ENCODE measurements at regions not wholly inside any gene's neighbourhood (a gene's known extent, or its start where the extent isn't known, plus 50 kb on each side); places are given as distances from the start of the nearest gene placed in this dataset.

DNA sequence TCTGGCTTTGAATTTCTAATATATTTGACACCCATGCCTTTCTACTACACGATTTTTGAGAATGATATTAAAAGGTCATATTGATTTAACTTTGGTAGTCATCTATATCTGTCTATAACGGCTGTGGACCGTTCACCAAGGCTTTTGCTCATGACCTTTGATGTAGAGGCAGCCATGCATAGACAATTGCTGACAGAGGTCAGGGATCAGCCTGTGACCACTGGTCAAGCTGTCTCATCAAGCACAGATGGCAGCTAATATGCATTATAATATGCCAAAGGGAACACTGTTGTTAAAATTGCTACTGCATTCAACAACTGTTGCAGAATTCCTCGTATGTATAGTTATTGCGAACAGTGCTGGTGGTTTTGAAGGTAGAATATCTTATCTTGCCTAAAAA is 323.9 kb upstream of the DSEL start:
- Histone ChIP-seq H3K4me1 (ENCODE audit: insufficient read depth) (no peaks in the 10 kb centered on the region), H3K9me2 (replicated peaks; ENCODE audit: insufficient read depth) (no peaks in the 10 kb centered on the region), H3K4me2 (no peak overlapping the region), H2AFZ (no peak overlapping the region), H3K36me3 (replicated peaks; ENCODE audit: insufficient read depth, low read depth) (no peaks in the 10 kb centered on the region), H3K27ac (no peak overlapping the region), H3K79me2 (no peaks in the 10 kb centered on the region), H3K9me3 (ENCODE audit: low read depth) (no peaks in the 10 kb centered on the region), H3K27me3 (no peaks in the 10 kb centered on the region), H4K20me1 (ENCODE audit: insufficient read depth, poor library complexity, severe bottlenecking) (no peaks in the 10 kb centered on the region), H3K4me3 (no peak overlapping the region)
- no peak for DNase-seq (ENCODE audit: low spot score)
- TF ChIP-seq, protein P1, sequence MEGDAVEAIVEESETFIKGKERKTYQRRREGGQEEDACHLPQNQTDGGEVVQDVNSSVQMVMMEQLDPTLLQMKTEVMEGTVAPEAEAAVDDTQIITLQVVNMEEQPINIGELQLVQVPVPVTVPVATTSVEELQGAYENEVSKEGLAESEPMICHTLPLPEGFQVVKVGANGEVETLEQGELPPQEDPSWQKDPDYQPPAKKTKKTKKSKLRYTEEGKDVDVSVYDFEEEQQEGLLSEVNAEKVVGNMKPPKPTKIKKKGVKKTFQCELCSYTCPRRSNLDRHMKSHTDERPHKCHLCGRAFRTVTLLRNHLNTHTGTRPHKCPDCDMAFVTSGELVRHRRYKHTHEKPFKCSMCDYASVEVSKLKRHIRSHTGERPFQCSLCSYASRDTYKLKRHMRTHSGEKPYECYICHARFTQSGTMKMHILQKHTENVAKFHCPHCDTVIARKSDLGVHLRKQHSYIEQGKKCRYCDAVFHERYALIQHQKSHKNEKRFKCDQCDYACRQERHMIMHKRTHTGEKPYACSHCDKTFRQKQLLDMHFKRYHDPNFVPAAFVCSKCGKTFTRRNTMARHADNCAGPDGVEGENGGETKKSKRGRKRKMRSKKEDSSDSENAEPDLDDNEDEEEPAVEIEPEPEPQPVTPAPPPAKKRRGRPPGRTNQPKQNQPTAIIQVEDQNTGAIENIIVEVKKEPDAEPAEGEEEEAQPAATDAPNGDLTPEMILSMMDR (IDR thresholded peaks at IDR 0.05; ENCODE audit: poor library complexity): no peak
- TF ChIP-seq EZH2phosphoT487 (IDR thresholded peaks at IDR 0.05; ENCODE audit: low read depth, severe bottlenecking, unreplicated experiment) (no peak), EZH2 (IDR thresholded peaks at IDR 0.05; ENCODE audit: borderline replicate concordance) (no peak)
- 82% methylated on average over 5 of the region's 5 CpGs for WGBS (ENCODE audit: low lambda C conversion rate, missing lambda C conversion rate)

DNA sequence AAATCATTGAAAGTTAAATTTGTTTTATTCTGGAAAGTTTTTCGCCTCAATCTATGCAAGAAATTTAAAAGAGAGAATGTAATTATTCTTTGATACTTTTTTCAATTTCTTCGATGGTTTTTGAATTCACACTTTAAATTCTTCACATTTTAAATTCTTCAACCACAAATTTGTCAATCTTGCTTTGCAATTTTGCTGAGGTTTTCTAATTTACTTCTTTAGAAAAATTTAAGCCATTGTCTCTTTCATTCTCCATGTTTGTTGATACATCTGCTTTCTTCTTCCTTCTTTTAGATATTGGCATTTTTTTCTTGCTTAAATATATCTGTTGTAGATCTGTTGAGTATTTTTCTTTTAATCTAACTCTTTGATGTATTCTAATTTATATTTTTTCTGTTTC is 301.9 kb upstream of the DSEL start:
- Histone ChIP-seq H3K4me2 (no peak overlapping the region), H3K79me2 (no peaks in the 10 kb centered on the region), H4K20me1 (ENCODE audit: insufficient read depth, poor library complexity, severe bottlenecking) (no peaks in the 10 kb centered on the region), H3K36me3 (replicated peaks; ENCODE audit: insufficient read depth, low read depth) (no peaks in the 10 kb centered on the region), H3K9me3 (ENCODE audit: low read depth) (no peaks in the 10 kb centered on the region), H3K9me2 (replicated peaks; ENCODE audit: insufficient read depth) (no peaks in the 10 kb centered on the region), H3K27me3 (no peaks in the 10 kb centered on the region), H3K4me1 (ENCODE audit: insufficient read depth) (no peaks in the 10 kb centered on the region), H3K4me3 (no peak overlapping the region), H3K27ac (no peak overlapping the region), H2AFZ (no peak overlapping the region)
- no peak for TF ChIP-seq EZH2phosphoT487 (IDR thresholded peaks at IDR 0.05; ENCODE audit: low read depth, severe bottlenecking, unreplicated experiment)
- TF ChIP-seq, protein P1 (IDR thresholded peaks at IDR 0.05; ENCODE audit: poor library complexity): no peak
- TF ChIP-seq EZH2 (IDR thresholded peaks at IDR 0.05; ENCODE audit: borderline replicate concordance): no peak
- WGBS (ENCODE audit: low lambda C conversion rate, missing lambda C conversion rate): 88% methylated on average over 2 of the region's 2 CpGs
- DNase-seq (ENCODE audit: low spot score): no peak

DNA sequence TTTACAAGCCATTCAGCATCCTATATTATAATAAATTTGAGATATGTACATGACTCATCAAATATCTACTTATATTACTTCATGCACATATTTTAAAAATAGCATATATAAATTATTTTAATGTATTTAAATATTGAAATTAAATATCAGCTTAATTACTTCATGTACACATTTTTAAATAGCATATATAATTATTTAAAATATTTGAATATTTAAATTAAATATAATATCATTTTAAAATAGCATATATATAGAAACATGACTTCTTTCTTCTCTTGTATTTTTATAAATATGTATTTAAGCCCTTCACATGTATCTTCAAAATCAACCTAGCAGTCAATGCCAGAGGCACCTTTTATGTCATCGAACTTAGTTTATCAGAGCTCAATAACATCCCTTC is 298.8 kb upstream of the DSEL start:
- Histone ChIP-seq H3K36me3 (replicated peaks; ENCODE audit: insufficient read depth, low read depth) (no peaks in the 10 kb centered on the region), H2AFZ (no peak overlapping the region), H3K27me3 (no peaks in the 10 kb centered on the region), H3K9me3 (ENCODE audit: low read depth) (no peaks in the 10 kb centered on the region), H3K27ac (no peak overlapping the region), H3K4me3 (no peak overlapping the region), H3K9me2 (replicated peaks; ENCODE audit: insufficient read depth) (no peaks in the 10 kb centered on the region), H3K4me1 (ENCODE audit: insufficient read depth) (no peaks in the 10 kb centered on the region), H3K79me2 (no peaks in the 10 kb centered on the region), H3K4me2 (no peak overlapping the region), H4K20me1 (ENCODE audit: insufficient read depth, poor library complexity, severe bottlenecking) (no peaks in the 10 kb centered on the region)
- no peak for DNase-seq (ENCODE audit: low spot score)
- TF ChIP-seq EZH2 (IDR thresholded peaks at IDR 0.05; ENCODE audit: borderline replicate concordance) (no peak), EZH2phosphoT487 (IDR thresholded peaks at IDR 0.05; ENCODE audit: low read depth, severe bottlenecking, unreplicated experiment) (no peak)
- TF ChIP-seq, protein P1 (IDR thresholded peaks at IDR 0.05; ENCODE audit: poor library complexity): no peak
- 90% methylated on average over 1 of the region's 1 CpG for WGBS (ENCODE audit: low lambda C conversion rate, missing lambda C conversion rate)

Measured in hepatocyte (in vitro differentiated cells).